Astrocyte of the spinal cord (primary cell): ENCODE measurements at regions not wholly inside any gene's neighbourhood (a gene's known extent, or its start where the extent isn't known, plus 50 kb on each side); places are given as distances from the start of the nearest gene placed in this dataset.

Source experiments
- DNase-seq: peaks from one replicate; pipeline ENCODE4 v3.0.0; 2011; ENCODE audit warnings: low read depth, low spot score
- H3K4me3 ChIP-seq: 2 replicates; pipeline ENCODE4 v1.5.1; 2011; ENCODE audit warnings: low read depth, mild to moderate bottlenecking, low read length, moderate library complexity
- in situ Hi-C: cut with HindIII; loops from 2 replicates; pipeline ENCODE4 v1.10.0; 2017; ENCODE audit warnings: low sequenced_read_pairs
- TF ChIP-seq, protein P1 (sequence below): IDR thresholded peaks from 2 replicates; pipeline ENCODE4 v1.5.1; 2012; ENCODE audit warnings: low read depth, mild to moderate bottlenecking, low read length, inconsistent platforms

DNA sequence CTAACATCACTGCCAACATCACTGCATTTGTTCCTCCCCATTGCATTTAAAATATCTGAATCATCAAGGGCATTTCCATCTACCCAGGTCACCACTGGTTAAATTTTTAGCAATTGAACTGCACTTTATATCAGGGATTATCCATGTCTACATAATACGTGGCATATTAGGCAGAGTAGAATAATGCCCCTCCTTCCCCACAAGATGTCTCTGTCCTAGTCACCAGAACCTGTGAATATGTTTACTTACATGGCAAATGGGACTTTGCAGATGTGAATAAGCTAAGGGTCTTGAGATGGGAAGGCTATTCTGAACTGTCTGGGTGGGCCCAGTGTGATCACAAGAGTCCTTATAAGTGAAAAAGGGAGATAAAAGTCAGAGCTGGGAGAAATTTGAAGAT lies 181.7 kb upstream of the ARID2 start:
- H3K4me3 ChIP-seq: no peak overlapping the region
- TF ChIP-seq, protein P1, sequence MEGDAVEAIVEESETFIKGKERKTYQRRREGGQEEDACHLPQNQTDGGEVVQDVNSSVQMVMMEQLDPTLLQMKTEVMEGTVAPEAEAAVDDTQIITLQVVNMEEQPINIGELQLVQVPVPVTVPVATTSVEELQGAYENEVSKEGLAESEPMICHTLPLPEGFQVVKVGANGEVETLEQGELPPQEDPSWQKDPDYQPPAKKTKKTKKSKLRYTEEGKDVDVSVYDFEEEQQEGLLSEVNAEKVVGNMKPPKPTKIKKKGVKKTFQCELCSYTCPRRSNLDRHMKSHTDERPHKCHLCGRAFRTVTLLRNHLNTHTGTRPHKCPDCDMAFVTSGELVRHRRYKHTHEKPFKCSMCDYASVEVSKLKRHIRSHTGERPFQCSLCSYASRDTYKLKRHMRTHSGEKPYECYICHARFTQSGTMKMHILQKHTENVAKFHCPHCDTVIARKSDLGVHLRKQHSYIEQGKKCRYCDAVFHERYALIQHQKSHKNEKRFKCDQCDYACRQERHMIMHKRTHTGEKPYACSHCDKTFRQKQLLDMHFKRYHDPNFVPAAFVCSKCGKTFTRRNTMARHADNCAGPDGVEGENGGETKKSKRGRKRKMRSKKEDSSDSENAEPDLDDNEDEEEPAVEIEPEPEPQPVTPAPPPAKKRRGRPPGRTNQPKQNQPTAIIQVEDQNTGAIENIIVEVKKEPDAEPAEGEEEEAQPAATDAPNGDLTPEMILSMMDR: peak; percentile 8
- in situ Hi-C loops: no loop called here
- peak; percentile 9 for DNase-seq

GRCh38 chr12:45548426-45548825 lies 181.1 kb upstream of the ARID2 start:
- DNase-seq: no peak
- TF ChIP-seq, protein P1: no peak
- in situ Hi-C loops: no loop called here
- no peak overlapping the region for H3K4me3 ChIP-seq

- no peak overlapping the region for H3K4me3 ChIP-seq
- TF ChIP-seq, protein P1: no peak
- no peak for DNase-seq
- in situ Hi-C loops: no loop called here
Observed at GRCh38 chr12:45549337-45549902, 180.1 kb upstream of the ARID2 start.

- no peak for DNase-seq
- in situ Hi-C loops: no loop called here
- no peak overlapping the region for H3K4me3 ChIP-seq
- TF ChIP-seq, protein P1: no peak
Observed at GRCh38 chr12:45553204-45553603, 176.3 kb upstream of the ARID2 start.

GRCh38 chr12:45557016-45557415 lies 172.5 kb upstream of the ARID2 start:
- TF ChIP-seq, protein P1: no peak
- no peak for DNase-seq
- in situ Hi-C loops: no loop called here

GRCh38 chr12:45558353-45558752 lies 171.2 kb upstream of the ARID2 start:
- in situ Hi-C loops: no loop called here
- no peak overlapping the region for H3K4me3 ChIP-seq
- DNase-seq: no peak
- TF ChIP-seq, protein P1: no peak

More at GRCh38 chr12:45557016-45557415, 172.5 kb upstream of the ARID2 start:
- no peak overlapping the region for H3K4me3 ChIP-seq

DNA sequence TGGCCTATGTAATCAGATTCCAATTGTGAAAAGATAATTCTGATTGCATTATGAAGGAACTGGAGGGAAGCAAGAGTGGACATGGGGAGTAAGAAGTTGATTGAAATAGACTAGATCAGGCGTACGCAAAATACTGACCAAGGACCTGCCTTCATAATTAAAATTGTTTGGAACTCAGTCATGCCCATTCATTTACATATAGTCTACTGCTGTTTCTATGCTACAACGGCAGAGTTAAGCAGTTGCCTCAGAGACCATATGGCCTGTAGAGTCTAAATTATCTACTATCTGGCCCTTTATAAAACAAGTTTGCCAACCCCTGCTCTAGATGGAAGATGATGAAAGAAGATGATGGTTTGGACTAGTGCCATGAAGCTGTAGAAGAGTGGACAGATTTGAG lies 170.0 kb upstream of the ARID2 start:
- in situ Hi-C loops: no loop called here
- TF ChIP-seq, protein P1: no peak
- no peak overlapping the region for H3K4me3 ChIP-seq
- DNase-seq: no peak
